GM18508 (cell line): ENCODE measurements at regions not wholly inside any gene's neighbourhood (a gene's known extent, or its start where the extent isn't known, plus 50 kb on each side); places are given as distances from the start of the nearest gene placed in this dataset.

Source experiments
- ATAC-seq: cut with Tn5 transposase; IDR thresholded peaks from one replicate; pipeline ENCODE4 v1.9.1; 2021; ENCODE audit warnings: moderate number of reproducible peaks; ENCODE audit not compliant: insufficient read depth, unreplicated experiment

- ATAC-seq: no peak
These were observed 171.0 kb upstream of the UMPS start for GRCh38 chr3:124558991-124559845.

GRCh38 chr3:124559846-124560574, 170.2 kb upstream of the UMPS start:
- ATAC-seq: no peak

- no peak for ATAC-seq
These were observed 169.5 kb upstream of the UMPS start for GRCh38 chr3:124560666-124561215.

DNA sequence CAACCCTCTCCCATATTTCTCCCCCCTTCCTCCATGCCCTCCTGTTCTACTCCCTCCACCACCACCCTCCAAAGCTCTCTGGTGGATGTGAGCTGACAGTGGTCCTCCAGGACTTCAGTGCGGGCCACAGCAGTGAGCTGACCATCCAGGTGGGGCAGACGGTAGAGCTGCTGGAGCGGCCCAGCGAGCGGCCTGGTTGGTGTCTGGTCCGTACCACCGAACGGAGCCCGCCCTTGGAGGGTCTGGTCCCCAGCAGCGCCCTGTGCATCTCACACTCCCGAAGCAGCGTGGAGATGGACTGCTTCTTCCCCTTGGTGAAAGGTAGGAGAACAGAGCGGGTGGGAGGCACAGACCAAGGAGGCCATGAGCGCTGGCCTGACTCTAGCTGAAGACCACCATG, 167.5 kb upstream of the UMPS start:
- ATAC-seq: no peak

- no peak for ATAC-seq
These were observed 166.9 kb upstream of the UMPS start for GRCh38 chr3:124563376-124563775.

GRCh38 chr3:124565013-124565412, 165.2 kb upstream of the UMPS start:
- no peak for ATAC-seq

- ATAC-seq: no peak
These were observed 164.7 kb upstream of the UMPS start for GRCh38 chr3:124565551-124565950.

DNA sequence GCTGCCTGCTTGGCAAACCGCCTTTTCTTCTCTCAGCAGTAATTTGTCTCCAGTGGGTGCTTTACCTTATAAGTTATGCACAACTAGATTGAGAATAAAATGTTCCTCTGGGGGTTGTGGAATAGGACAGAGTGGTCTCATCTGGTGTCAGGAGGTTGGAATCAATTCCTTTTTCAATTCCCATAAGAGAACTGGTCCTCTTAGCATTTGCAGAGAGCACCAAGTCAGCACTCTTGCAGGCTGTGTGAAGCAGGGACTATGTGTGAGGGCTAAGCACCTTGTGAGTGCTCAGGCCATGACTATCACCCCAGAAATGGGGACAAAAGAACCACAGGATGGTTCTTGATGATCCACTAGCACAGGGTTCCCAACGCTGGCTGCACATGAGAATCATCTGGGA, 163.6 kb upstream of the UMPS start:
- no peak for ATAC-seq

DNA sequence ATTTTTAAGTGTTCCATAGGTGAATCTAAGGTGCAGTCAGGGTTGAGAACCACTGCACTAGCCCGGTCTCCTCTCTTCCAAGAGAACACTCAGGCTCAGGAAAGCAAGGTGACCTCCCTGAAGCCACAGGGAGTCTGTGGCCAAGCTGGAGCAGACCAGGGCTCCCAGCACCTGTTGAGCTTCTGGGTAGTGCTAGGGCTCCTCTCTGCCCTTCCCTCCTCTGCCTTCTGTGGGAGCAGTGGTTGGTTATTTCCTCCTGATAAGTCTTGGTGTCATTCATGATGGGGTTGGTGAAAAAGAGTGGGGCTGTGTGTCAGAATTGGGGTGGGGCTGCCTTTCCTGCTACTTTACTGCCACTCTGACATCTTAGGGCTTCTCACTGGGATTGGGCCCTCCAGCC, 163.1 kb upstream of the UMPS start:
- ATAC-seq: no peak

- ATAC-seq: no peak
These were observed 160.5 kb upstream of the UMPS start for GRCh38 chr3:124569761-124570160.

- ATAC-seq: no peak
These were observed 160.0 kb upstream of the UMPS start for GRCh38 chr3:124570232-124570631.

DNA sequence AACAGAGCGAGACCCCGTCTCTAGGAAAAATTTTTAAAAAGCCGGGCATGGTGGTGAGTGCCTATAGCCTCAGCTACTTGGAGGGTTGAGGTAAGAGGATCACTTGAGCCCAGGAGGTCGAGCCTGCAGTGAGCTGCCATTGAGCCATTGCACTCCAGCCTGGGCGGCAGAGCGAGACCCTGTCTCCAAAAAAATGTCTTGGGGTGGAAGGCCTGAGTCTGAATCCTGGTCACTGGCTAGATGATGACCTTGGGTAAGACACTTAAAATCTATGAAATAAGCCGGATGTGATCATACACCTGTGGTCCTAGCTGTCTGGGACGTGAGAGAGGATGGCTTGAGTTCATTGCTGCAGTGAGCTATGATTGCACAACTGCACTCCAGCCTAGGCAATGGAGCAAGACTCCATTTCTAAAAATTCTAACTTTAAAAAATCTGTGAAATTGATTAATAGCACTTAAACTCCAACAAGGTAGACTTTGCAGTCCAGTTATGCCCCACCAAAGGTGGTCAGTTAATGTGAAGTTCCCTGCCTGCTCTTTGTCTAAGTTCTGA, 157.3 kb upstream of the UMPS start:
- no peak for ATAC-seq

GRCh38 chr3:124574012-124574411, 156.2 kb upstream of the UMPS start:
- ATAC-seq: no peak

DNA sequence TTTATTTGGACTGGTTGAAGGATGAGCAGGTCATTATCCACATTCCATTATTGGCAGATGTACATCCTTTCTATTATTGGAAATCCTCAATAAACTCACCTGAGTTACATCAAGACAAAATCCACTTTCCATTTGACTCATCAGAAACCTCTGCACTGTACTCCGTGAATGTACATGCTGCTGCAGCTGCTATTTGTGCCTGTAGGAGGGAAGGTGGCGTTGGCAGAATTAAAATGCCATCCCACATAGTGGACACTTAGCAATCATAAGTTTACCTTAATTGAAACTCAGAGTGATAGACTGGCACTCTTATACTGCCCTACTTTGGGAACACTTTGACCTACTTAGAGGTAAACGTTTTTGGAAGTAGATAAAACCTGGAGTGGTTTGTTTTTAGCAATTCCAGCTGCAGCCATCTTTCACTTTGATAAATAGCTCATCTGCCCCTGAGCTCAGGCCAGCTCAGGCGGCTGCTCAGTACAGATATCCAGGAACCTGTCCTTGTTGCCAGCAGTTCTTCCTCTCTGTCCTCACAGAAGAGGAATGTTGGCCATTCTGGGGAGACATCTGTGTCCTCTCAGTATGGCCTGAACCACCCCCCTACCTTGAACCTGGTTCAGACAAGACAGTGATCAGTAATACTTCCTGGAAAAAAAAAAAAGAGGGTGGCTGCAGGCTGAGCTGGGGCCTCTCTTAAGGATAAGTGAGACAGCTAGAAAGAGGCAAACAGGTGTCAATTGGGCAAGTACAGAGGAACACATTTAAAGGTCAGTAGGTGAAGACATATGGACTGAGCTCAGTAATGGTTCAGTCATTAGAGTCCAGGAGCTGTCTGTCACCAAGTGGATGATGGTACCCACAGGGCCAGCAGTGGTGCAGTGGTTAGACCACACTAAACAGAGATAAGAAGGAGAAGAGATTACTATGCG, 153.4 kb upstream of the UMPS start:
- no peak for ATAC-seq

DNA sequence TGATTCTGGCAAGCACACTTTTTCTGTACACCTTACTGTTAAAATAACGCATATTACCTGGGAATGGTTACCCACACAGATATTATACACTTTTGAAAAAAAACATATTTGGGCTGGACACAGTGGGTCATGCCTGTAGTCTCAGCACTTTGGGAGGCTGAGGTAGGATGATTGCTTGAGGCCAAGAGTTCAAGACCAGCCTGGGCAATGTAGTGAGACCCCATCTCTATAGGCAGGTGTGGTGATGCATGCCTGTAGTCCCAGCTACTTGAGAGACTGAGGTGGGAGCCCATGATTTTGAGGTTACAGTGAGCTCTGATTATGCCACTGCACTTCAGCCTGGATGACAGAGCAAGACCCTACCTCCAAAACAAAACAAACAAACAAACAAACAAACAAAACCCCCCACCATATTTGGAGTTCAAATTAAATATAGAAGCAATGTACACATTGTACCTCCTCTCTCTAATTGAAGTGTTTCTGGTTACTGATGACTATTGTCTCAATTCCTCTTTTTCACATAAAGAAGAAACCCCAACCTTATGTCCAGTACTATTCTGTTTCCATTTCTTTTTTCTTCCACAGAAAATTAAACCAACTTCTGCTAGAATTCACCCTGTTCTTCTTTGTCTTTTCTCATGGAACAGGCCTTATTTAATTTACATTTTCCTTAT, 152.6 kb upstream of the UMPS start:
- no peak for ATAC-seq

GRCh38 chr3:124579641-124580040, 150.6 kb upstream of the UMPS start:
- no peak for ATAC-seq

DNA sequence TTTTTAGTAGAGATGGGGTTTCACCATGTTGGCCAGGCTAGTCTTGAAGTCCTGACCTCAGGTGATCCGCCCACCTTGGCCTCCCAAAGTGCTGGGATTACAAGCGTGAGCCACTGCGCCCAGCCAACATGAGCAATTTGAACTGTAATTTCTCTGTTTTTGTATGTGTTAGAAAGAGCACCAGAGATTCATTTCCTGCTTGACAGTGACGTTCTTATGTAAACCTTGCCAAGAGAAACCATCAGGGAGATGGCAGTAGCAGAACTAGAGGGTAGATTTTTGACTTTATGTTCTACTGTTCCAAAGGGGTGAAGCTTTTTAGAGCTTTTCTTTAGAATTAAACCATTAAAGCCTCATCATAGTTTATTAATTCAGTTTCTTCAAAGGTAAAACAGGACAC, 148.1 kb upstream of the UMPS start:
- no peak for ATAC-seq

DNA sequence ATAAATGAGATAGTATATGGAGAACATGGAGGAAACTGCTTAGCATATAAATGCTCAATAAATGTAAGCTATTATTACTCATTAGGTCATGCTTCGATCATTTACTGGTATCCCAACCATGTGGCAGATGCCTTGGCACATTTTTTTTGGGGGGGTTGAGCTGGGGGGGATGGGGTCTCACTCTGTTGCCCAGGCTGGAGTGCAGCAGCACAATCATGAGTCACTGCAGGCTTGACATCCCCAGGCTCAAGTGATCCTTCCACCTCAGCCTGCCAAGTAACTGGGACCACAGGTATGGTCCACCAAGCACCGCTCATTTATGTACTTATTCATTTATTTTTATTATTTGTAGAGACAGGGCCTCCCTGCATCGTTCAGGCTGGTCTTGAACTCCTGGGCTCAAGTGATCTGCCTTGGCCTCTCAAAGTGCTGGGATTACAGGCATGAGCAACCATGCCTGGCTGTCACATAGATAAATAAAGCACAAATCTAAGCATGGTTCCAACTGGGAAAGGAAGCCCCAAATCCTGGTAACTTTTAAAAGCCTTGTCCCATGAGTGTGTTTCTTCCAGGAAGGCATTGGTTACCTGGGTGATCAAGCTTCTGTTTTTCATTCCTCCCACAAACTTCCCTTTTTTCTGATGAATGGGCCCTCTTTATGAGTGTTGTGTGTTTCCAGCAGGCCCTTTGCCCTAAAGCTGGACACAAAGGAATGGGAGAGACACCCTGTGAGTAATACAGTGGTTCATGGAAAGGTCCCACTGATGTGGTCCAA, 147.4 kb upstream of the UMPS start:
- no peak for ATAC-seq

GRCh38 chr3:124584245-124584551, 146.1 kb upstream of the UMPS start:
- ATAC-seq: no peak
